HUES48 (cell line): ENCODE measurements at regions not wholly inside any gene's neighbourhood (a gene's known extent, or its start where the extent isn't known, plus 50 kb on each side); places are given as distances from the start of the nearest gene placed in this dataset.

Experiments used
- H3K27ac ChIP-seq: one replicate; pipeline ENCODE4 v1.7.0; 2013; ENCODE audit warnings: low read depth, low read length, inconsistent platforms
- H3K27me3 ChIP-seq: 2 replicates; pipeline ENCODE4 v1.6.1; 2013; ENCODE audit warnings: mild to moderate bottlenecking, low read length; ENCODE audit not compliant: control insufficient read depth, insufficient read depth
- H3K36me3 ChIP-seq: 2 replicates; pipeline ENCODE4 v1.6.1; 2013; ENCODE audit warnings: low read length; ENCODE audit not compliant: control insufficient read depth, insufficient read depth
- H3K4me1 ChIP-seq: 2 replicates; pipeline ENCODE4 v1.6.1; 2013; ENCODE audit warnings: mild to moderate bottlenecking, low read length; ENCODE audit not compliant: control insufficient read depth, insufficient read depth
- H3K4me3 ChIP-seq: 2 replicates; pipeline ENCODE4 v1.5.1; 2013; ENCODE audit warnings: mild to moderate bottlenecking, low read depth, low read length
- H3K9ac ChIP-seq: 2 replicates; pipeline ENCODE4 v1.6.1; 2013; ENCODE audit warnings: mild to moderate bottlenecking, low read depth, low read length, moderate library complexity
- H3K9me3 ChIP-seq: 2 replicates; pipeline ENCODE4 v1.6.1; 2013; ENCODE audit warnings: low read length; ENCODE audit not compliant: control insufficient read depth, insufficient read depth

DNA sequence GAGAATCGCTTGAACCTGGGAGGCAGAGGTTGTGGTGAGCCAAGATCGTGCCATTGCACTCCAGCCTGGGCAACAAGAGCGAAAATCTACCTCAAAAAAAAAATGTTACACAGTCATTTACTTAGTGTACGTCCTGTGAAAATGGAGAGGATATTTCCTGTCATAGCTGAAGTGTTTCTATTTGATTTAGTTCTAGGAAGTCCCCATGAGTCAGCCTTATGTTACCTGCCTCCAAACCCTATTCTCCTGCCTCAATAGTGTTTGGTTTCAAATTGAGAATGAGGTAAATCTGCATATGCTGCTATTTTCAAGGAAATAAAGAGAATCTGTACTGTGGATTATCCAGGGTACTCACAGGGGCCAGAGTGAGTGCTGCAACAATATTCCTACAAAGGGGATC lies 1284.5 kb upstream of the AUTS2 start:
- Histone ChIP-seq H3K4me1 (no peaks in the 10 kb centered on the region), H3K9ac (no peak overlapping the region), H3K27ac (no peak overlapping the region)

DNA sequence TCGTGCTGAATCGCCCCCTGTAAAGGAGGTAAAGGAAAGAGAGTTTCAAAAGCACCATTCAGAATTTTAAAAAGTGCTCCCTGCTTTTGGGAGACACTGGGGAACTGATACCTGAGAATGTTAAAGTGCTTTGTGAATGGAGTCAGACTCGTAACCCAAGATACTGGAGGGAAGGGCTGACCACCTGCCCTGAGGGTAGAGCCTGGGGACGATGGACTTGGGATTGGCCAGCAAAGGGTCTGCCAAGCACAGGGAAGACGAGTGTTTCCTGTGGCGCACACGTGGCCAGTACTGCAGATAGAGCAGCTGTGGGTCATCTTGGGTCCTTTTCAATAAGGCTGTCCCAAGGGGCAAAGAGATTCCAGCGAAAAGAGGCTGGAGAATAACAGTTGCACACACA lies 1284.1 kb upstream of the AUTS2 start:
- Histone ChIP-seq H3K4me3 (no peak overlapping the region), H3K27ac (no peak overlapping the region), H3K9me3 (no peaks in the 10 kb centered on the region; the same call in 1 of the 2 replicates), H3K4me1 (no peaks in the 10 kb centered on the region), H3K27me3 (no peaks in the 10 kb centered on the region), H3K36me3 (no peaks in the 10 kb centered on the region), H3K9ac (no peak overlapping the region)

More for the DNA sequence above, 1284.5 kb upstream of the AUTS2 start:
- Histone ChIP-seq H3K9me3 (no peaks in the 10 kb centered on the region; the same call in 1 of the 2 replicates), H3K36me3 (no peaks in the 10 kb centered on the region), H3K4me3 (no peak overlapping the region), H3K27me3 (no peaks in the 10 kb centered on the region)

DNA sequence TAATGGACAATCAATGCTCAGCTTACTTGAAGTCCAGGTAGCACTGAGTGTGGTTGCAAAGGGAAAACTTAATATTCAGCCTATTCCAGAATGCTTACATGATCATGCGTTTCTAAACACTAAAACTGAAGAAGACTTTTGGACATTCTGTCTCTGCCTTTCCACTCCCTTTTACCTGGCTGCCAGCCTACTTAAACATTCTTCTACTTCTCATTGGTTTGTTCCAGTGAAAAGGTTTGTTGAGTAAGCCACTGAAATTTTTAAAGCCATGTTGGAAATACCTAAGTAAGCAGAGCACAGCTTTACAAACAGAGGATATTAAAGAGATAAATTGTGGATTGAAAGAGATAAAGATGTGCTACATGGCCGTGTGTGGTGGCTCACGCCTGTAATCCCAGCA lies 1280.8 kb upstream of the AUTS2 start:
- Histone ChIP-seq H3K27ac (no peak overlapping the region), H3K9ac (no peak overlapping the region)

DNA sequence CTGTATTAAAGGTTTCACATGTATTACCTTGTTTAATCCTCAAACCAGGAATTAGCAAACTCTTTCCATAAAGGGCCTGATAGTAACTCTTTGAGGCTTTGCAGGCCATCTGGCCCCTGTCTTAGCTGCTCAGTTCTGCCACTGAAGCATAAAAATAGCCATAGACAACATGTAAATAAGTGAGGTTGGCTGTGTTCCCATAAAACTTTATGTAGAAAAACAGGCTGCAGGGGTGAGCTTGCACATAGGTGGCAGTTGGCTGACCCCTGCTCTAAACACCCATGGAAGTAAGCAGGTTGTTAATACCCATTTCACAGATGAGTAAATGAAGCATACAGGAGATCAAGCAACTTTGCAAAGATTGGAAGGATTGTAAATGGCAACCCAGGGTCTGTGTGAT lies 1279.2 kb upstream of the AUTS2 start:
- H3K36me3 ChIP-seq, result no peaks in the 10 kb centered on the region
- no peak overlapping the region for H3K9ac ChIP-seq
- no peak overlapping the region for H3K4me3 ChIP-seq
- no peaks in the 10 kb centered on the region; the same call in 1 of the 2 replicates for H3K9me3 ChIP-seq
- no peaks in the 10 kb centered on the region for H3K27me3 ChIP-seq
- H3K4me1 ChIP-seq, result no peaks in the 10 kb centered on the region
- H3K27ac ChIP-seq, result no peak overlapping the region

More for the DNA sequence above, 1280.8 kb upstream of the AUTS2 start:
- Histone ChIP-seq H3K27me3 (no peaks in the 10 kb centered on the region), H3K36me3 (no peaks in the 10 kb centered on the region), H3K4me1 (no peaks in the 10 kb centered on the region), H3K9me3 (no peaks in the 10 kb centered on the region; the same call in 1 of the 2 replicates), H3K4me3 (no peak overlapping the region)

DNA sequence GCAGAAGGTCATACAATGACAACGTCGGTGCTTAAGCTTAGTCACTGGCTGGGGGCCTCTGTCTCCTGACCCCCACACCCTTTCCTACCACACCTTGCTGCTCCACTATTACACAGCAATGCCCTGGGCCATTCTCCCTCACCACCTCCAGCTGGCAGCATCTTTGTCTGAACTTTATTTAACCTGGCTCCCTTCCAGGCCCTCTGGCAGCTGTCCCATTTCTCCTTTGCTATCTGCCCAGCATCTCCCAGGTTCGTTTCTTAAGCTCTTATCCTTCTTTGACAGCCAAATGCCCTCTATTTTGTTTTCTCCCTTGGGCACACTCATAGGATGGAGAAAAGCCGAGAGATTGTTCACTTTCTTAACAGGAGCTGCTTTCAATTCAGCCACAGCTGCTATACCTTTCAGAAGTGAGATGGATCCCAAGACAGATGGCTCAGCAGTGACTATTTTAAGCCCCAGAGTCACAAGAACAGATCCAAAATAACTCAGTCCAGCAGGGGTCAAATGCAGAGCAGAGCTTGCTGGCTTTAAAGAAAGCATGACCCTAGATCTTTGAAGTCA lies 1277.1 kb upstream of the AUTS2 start:
- no peaks in the 10 kb centered on the region for H3K4me1 ChIP-seq
- no peaks in the 10 kb centered on the region for H3K36me3 ChIP-seq
- H3K4me3 ChIP-seq, result no peak overlapping the region
- H3K9ac ChIP-seq, result no peak overlapping the region
- no peak overlapping the region for H3K27ac ChIP-seq
- H3K9me3 ChIP-seq, result no peaks in the 10 kb centered on the region
- H3K27me3 ChIP-seq, result no peaks in the 10 kb centered on the region

DNA sequence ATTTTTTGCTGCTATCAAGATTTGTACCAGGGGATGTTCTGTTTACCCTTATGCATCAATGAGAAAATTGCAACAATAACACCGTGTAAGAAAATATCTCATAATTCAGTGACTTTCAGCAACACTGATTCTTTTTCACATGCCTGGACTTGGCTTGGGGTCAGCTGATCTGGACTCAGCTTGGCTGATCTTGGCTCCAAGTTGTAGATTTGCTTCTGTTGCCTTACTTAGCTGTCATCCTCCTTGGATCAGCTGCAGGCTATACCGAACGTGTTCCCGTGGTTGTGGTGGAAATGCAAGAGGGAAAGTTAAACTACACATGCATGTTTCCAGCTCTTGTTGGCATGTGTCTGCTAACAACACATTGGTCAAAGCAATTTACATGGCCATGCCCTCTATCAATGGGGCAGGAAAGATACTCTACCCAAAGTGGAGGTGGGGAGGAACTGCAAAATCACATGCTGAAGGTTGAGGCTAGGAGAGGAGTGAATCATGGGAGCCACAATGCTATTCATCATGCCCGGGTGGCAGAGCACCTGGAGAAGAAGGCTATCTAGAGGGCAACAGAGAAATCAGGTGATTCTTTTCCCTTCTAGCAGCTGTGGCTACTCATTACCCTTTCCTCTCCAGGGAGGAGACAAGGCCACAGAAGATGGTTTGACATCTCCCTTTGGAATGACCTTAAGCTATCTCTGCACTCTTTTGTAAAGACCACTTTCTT lies 1276.3 kb upstream of the AUTS2 start:
- Histone ChIP-seq H3K4me1 (no peaks in the 10 kb centered on the region), H3K4me3 (no peak overlapping the region), H3K27me3 (no peaks in the 10 kb centered on the region), H3K9me3 (peaks cover 3% of the 10 kb centered on the region; the same call in 1 of the 2 replicates), H3K9ac (no peak overlapping the region), H3K27ac (no peak overlapping the region), H3K36me3 (no peaks in the 10 kb centered on the region)

DNA sequence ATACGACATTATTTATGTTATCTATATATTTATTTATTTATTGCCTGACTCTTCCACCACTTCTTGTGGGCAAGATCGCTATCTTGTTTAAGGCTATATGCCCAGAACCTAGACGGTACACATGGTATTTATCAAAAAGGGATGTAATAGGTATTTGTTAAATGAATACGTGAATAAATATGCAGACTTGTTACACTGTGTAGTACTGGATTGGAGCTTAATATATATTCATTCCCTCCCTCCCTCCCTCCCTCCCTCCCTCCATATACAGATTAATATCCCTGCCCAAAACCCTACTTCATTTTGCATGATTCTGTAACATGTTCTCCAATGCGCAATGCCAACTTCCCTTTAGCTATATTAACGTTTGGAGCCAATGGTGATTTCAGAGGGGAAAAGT lies 1273.7 kb upstream of the AUTS2 start:
- Histone ChIP-seq H3K4me1 (no peaks in the 10 kb centered on the region), H3K4me3 (no peak overlapping the region), H3K27me3 (no peaks in the 10 kb centered on the region), H3K36me3 (no peaks in the 10 kb centered on the region), H3K9ac (no peak overlapping the region), H3K27ac (no peak overlapping the region), H3K9me3 (peaks cover 10% of the 10 kb centered on the region)

DNA sequence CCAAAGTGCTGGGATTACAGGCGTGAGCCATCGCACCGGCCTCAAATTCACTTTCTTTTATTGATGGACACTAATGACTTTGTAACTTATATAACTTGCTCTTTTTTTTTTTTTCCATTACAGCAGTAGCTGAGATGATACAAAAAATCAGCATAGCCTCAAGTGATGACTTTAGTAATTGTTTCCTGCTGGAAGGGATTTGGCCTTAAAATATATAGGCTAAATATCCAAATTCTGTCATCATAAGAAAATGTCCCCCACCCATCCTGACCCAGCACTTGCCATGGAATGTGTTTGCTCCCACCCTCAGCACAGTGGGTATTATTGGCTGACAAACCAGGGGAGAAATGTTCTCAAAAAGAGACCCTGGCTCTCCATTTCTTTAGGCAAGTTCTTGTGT lies 1264.1 kb upstream of the AUTS2 start:
- H3K4me1 ChIP-seq, result no peaks in the 10 kb centered on the region
- H3K36me3 ChIP-seq, result no peaks in the 10 kb centered on the region
- H3K4me3 ChIP-seq, result no peak overlapping the region
- no peak overlapping the region for H3K27ac ChIP-seq
- no peaks in the 10 kb centered on the region for H3K27me3 ChIP-seq
- H3K9ac ChIP-seq, result no peak overlapping the region
- peaks cover 10% of the 10 kb centered on the region; the same call in 1 of the 2 replicates for H3K9me3 ChIP-seq

DNA sequence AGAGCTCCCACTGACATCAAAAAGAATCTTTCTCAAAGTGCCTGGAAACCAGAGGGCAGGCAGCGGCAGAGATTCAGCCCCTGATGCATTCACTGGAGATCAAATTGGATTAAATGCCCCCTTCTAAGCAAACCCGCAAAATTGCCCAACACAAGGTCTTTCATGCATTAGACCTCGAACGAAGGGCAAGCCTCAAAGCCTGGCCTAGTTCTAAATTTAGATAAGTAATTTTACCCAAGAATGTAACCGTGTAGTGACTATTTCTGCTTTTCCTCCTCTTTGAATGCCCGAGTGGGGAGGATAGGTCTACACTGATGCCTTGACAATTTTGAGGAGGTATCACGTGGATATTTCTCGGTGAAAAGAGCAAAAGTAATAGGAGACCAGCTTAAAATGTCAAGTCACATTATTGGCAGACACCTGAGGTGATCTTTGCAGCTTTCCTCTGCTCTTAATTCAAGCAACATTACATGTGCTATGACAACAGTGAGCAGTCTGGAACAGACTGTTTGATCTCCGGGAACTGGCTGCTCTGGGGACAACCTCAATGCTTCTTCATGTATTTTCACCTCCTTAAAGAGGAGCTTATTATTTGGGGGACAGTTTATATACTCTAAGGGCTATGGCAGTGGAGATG lies 1263.5 kb upstream of the AUTS2 start:
- Histone ChIP-seq H3K9ac (no peak overlapping the region), H3K36me3 (no peaks in the 10 kb centered on the region), H3K27me3 (no peaks in the 10 kb centered on the region), H3K9me3 (peaks cover 10% of the 10 kb centered on the region; the same call in 1 of the 2 replicates), H3K4me3 (no peak overlapping the region), H3K4me1 (no peaks in the 10 kb centered on the region), H3K27ac (no peak overlapping the region)

DNA sequence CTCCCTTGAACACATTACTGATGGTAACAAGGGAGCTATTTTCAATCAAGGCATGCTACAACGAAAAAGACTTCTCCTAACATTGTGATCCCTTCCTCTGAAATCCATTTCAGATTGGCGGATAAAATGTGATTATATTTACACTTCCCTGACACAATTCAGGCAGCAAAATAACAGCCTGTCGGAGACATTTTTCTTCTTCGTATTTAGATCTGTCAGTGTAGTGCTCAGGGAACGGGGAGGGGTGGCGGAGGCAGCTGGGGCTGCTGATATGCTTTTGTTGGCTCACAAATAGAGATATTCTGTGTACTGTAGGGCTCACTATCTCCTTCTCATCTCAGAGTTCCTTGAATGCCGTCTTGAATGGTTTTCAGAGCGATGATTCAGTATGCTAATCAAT lies 1261.7 kb upstream of the AUTS2 start:
- Histone ChIP-seq H3K27ac (no peak overlapping the region), H3K27me3 (no peaks in the 10 kb centered on the region), H3K9ac (no peak overlapping the region), H3K9me3 (no peaks in the 10 kb centered on the region), H3K4me1 (no peaks in the 10 kb centered on the region), H3K4me3 (no peak overlapping the region), H3K36me3 (no peaks in the 10 kb centered on the region)

DNA sequence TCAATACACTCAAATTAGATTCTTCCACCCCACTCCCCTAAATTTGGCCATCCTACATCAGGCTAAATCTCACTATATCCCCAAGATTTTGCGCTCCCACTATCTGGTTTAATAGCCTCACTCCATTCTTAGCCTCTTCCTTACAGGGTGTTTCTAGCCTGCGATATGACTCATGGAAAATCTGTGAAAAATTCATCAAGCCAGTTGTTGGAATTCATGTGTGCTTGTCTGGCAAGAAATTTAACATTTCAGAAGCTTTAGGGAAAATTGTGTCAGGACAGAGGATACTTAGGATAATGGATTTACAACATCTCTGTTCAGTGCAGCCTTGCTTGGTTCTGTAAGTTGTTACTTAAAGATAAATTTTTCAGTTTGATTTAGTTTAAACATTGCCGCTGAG lies 1249.9 kb upstream of the AUTS2 start:
- no peaks in the 10 kb centered on the region for H3K27me3 ChIP-seq
- no peak overlapping the region for H3K4me3 ChIP-seq
- no peak overlapping the region for H3K9ac ChIP-seq
- H3K27ac ChIP-seq, result no peak overlapping the region
- H3K4me1 ChIP-seq, result no peaks in the 10 kb centered on the region
- H3K36me3 ChIP-seq, result no peaks in the 10 kb centered on the region
- no peaks in the 10 kb centered on the region for H3K9me3 ChIP-seq
